Suprapubic skin (tissue), 4 donors: ENCODE measurements at regions not wholly inside any gene's neighbourhood (a gene's known extent, or its start where the extent isn't known, plus 50 kb on each side); places are given as distances from the start of the nearest gene placed in this dataset.

Source experiments
- EP300 ChIP-seq: sonication (generic); formaldehyde crosslinking; IDR thresholded peaks from one replicate; pipeline ENCODE4 v1.6.1; 2017; ENCODE audit warnings: antibody characterized with exemption
- POLR2A ChIP-seq, 2 donors: fragments of 450-650 bp; IDR thresholded peaks; one replicate each; pipeline ENCODE4 v1.6.1; 2017; ENCODE audit warnings: antibody characterized with exemption in 2 of 2, mild to moderate bottlenecking in 2 of 2, moderate library complexity in 2 of 2
- POLR2AphosphoS5 ChIP-seq, 3 donors: sonication (generic); formaldehyde crosslinking; IDR thresholded peaks; one replicate each; pipeline ENCODE4 v1.6.1; 2017; ENCODE audit warnings: antibody characterized with exemption in 3 of 3
- TF ChIP-seq, protein P1 (sequence below), 2 donors: fragments of 200-600 bp in 1 of 2; fragments of 450-650 bp in 1 of 2; sonication (generic) in 1 of 2; IDR thresholded peaks; one replicate each; pipeline ENCODE4 v1.5.1; 2016 to 2019; ENCODE audit warnings: antibody characterized with exemption in 2 of 2, mild to moderate bottlenecking in 1 of 2, moderate library complexity in 1 of 2

DNA sequence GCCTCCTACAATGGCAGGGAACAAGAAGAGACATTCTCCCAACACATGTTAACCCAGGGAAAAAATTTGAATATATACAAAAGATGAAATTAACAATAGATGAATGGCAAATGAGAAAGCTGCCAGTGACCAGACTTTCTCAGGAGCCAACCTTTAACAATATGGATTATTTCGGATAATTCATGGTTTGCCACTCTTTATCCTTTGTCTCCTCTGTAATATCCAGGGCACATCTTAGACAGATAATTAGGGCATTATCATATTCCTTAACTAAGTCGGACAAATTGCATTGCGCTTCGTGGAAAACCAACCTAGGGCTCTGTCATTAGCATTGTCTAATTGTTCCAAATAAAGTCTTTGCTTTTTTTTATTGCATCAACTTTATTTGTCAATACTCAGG lies 97.3 kb downstream of the CDCA7 start:
- TF ChIP-seq, protein P1, sequence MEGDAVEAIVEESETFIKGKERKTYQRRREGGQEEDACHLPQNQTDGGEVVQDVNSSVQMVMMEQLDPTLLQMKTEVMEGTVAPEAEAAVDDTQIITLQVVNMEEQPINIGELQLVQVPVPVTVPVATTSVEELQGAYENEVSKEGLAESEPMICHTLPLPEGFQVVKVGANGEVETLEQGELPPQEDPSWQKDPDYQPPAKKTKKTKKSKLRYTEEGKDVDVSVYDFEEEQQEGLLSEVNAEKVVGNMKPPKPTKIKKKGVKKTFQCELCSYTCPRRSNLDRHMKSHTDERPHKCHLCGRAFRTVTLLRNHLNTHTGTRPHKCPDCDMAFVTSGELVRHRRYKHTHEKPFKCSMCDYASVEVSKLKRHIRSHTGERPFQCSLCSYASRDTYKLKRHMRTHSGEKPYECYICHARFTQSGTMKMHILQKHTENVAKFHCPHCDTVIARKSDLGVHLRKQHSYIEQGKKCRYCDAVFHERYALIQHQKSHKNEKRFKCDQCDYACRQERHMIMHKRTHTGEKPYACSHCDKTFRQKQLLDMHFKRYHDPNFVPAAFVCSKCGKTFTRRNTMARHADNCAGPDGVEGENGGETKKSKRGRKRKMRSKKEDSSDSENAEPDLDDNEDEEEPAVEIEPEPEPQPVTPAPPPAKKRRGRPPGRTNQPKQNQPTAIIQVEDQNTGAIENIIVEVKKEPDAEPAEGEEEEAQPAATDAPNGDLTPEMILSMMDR (IDR thresholded peaks at IDR 0.05) = no peak
- no peak for TF ChIP-seq EP300
- no peak for TF ChIP-seq POLR2AphosphoS5 (IDR thresholded peaks at IDR 0.05)
- TF ChIP-seq POLR2A (IDR thresholded peaks at IDR 0.05) = no peak
